OCI-M1 (cell line): ENCODE measurements at regions not wholly inside any gene's neighbourhood (a gene's known extent, or its start where the extent isn't known, plus 50 kb on each side); places are given as distances from the start of the nearest gene placed in this dataset.

ENCODE experiments used
- DNase-seq: peaks from one replicate; lab custom pipeline; 2025; lab: John Stamatoyannopoulos, UW

GRCh38 chr4:111136438-111136837 lies 513.6 kb upstream of the PITX2 start:
- peak; percentile 42 for DNase-seq

- no peak for DNase-seq
Observed at GRCh38 chr4:111136967-111137366, 514.1 kb upstream of the PITX2 start.

- DNase-seq, result no peak
Observed at GRCh38 chr4:111143510-111143909, 520.6 kb upstream of the PITX2 start.

GRCh38 chr4:111154934-111155333 lies 532.1 kb upstream of the PITX2 start:
- DNase-seq, result no peak

GRCh38 chr4:111164556-111164955 lies 541.7 kb upstream of the PITX2 start:
- DNase-seq, result peak; percentile 20

- no peak for DNase-seq
Observed at GRCh38 chr4:111174331-111174730, 551.5 kb upstream of the PITX2 start.

- DNase-seq, result peak; percentile 3
Observed at GRCh38 chr4:111178231-111178630, 555.4 kb upstream of the PITX2 start.

- no peak for DNase-seq
Observed at GRCh38 chr4:111187108-111187507, 564.2 kb upstream of the PITX2 start.

GRCh38 chr4:111198446-111198845 lies 575.6 kb upstream of the PITX2 start:
- DNase-seq, result no peak

- DNase-seq, result peak; percentile 11
Observed at GRCh38 chr4:111204797-111205196, 581.9 kb upstream of the PITX2 start.

- DNase-seq, result no peak
Observed at GRCh38 chr4:111208970-111209369, 586.1 kb upstream of the PITX2 start.

- no peak for DNase-seq
Observed at GRCh38 chr4:111209706-111210105, 586.8 kb upstream of the PITX2 start.

- DNase-seq, result no peak
Observed at GRCh38 chr4:111210595-111210994, 587.7 kb upstream of the PITX2 start.

GRCh38 chr4:111213531-111213930 lies 590.7 kb upstream of the PITX2 start:
- DNase-seq, result no peak

- peak; percentile 26 for DNase-seq
Observed at GRCh38 chr4:111214371-111214770, 591.5 kb upstream of the PITX2 start.

GRCh38 chr4:111215755-111216154 lies 592.9 kb upstream of the PITX2 start:
- no peak for DNase-seq

- DNase-seq, result no peak
Observed at GRCh38 chr4:111216791-111217190, 593.9 kb upstream of the PITX2 start.

- DNase-seq, result no peak
Observed at GRCh38 chr4:111221371-111221770, 598.5 kb upstream of the PITX2 start.

- no peak for DNase-seq
Observed at GRCh38 chr4:111228396-111228795, 605.5 kb upstream of the PITX2 start.

- no peak for DNase-seq
Observed at GRCh38 chr4:111228874-111229273, 606.0 kb upstream of the PITX2 start.

- DNase-seq, result no peak
Observed at GRCh38 chr4:111230265-111230664, 607.4 kb upstream of the PITX2 start.

- DNase-seq, result no peak
Observed at GRCh38 chr4:111231281-111231680, 608.4 kb upstream of the PITX2 start.

- no peak for DNase-seq
Observed at GRCh38 chr4:111234939-111235338, 612.1 kb upstream of the PITX2 start.

- no peak for DNase-seq
Observed at GRCh38 chr4:111263836-111264235, 641.0 kb upstream of the PITX2 start.

GRCh38 chr4:111266937-111267336 lies 644.1 kb upstream of the PITX2 start:
- no peak for DNase-seq
